ENCODE measurements at regions not wholly inside any gene's neighbourhood (a gene's known extent, or its start where the extent isn't known, plus 50 kb on each side); places are given as distances from the start of the nearest gene placed in this dataset.

DNA sequence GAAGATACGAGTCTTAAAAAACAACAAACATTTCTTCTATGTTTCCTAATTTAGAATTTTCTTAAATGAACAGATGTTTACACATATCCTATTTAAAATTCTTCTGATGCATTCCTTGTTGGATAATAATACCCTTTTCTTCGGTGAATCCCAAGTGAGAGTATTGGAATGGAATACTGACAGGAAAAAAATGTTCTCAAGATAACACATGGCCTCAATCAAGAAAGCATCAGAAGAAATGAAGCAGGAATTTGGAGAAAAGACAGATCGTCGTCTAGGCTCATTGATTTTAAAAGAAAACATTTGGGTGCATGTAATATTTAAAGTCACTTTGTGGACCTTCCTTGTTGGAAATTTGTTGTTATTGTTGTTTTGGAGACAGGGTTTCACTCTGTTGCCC lies 196.9 kb upstream of the ANK2 start:
- TF ChIP-seq POLR2A (IDR thresholded peaks at IDR 0.05; ENCODE audit: low read depth, low read length) = no peak
- TF ChIP-seq POLR2AphosphoS5 (IDR thresholded peaks at IDR 0.05; ENCODE audit: low read depth, low read length) = no peak
- no peak for TF ChIP-seq TAF1 (IDR thresholded peaks at IDR 0.05; ENCODE audit: borderline replicate concordance, low read depth, low read length)
- FAIRE-seq (no peak), DNase-seq (ENCODE audit: insufficient read length) (no peak)

DNA sequence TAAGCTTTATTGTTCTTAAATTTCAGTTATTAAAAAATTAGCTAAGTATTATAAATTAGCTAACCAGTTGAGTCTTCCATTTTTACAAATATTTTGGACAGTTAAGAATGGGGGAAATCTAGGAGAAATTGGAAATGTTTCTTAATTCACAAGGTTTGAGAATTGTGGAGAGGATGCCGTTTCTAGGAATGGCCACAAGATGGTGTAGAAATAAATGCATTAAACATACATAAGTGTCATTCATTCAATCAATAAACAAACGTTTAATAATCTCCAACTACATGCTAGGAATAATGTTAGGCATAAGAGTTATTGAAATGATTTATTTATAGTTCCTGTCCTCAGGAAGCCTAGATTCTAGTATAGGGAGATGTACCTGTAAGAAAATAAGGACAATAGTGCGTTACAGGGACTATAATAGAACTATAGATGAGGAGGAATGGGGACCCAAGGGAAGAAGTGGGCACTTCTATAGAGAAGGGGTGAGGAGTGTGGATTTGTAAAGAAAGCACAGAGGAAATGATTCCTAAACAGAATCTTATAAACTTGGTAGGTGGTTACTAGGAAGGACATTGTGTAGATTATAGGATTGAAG lies 195.7 kb upstream of the ANK2 start:
- FAIRE-seq (peak; percentile 17), DNase-seq (ENCODE audit: insufficient read length) (no peak)
- TF ChIP-seq POLR2A (IDR thresholded peaks at IDR 0.05; ENCODE audit: low read depth, low read length) = no peak
- TF ChIP-seq POLR2AphosphoS5 (IDR thresholded peaks at IDR 0.05; ENCODE audit: low read depth, low read length) = no peak
- TF ChIP-seq TAF1 (IDR thresholded peaks at IDR 0.05; ENCODE audit: borderline replicate concordance, low read depth, low read length) = no peak

DNA sequence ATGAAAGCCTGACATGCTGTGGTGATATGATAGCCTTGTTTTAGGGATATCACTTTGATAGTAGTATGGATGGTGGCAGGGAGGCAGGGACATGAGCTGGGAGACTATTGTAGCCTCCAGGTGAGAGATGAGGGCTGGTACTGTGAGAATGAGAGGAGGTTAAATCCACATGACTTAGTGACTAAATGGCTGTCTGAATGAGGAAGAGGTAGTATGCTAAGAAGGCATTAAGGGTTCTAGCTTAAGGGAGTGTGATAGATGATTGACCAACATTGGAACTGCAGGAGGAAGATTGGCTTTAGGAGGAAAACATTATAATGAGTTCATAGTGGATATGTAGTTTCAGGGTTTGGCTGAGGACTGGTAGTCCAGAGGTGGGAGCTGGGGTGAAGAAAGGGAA lies 195.0 kb upstream of the ANK2 start:
- DNase-seq (ENCODE audit: insufficient read length) = no peak
- peak; percentile 21 for FAIRE-seq
- TF ChIP-seq POLR2AphosphoS5 (IDR thresholded peaks at IDR 0.05; ENCODE audit: low read depth, low read length) = no peak
- TF ChIP-seq TAF1 (IDR thresholded peaks at IDR 0.05; ENCODE audit: borderline replicate concordance, low read depth, low read length) = no peak
- TF ChIP-seq POLR2A (IDR thresholded peaks at IDR 0.05; ENCODE audit: low read depth, low read length) = no peak

DNA sequence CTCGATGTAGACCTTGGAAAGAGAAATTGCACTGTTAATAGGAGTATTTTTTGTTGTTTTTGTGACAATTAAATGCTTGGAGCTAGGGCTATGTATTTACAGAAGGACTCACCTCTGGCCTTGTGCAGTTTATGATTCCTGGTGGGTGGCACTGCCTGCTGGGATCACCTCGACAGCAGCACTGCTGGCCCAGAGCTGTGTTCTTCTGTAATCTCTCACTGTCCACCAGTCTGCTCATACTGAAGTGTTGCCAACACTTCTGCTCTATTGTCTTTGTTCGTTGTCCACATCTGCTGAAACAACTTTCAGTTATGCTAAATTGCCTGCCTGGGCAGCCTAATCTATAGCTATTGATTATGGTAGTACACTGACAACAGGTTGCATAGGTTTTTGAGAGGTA lies 194.4 kb upstream of the ANK2 start:
- TF ChIP-seq POLR2AphosphoS5 (IDR thresholded peaks at IDR 0.05; ENCODE audit: low read depth, low read length) (no peak), POLR2A (IDR thresholded peaks at IDR 0.05; ENCODE audit: low read depth, low read length) (no peak), TAF1 (IDR thresholded peaks at IDR 0.05; ENCODE audit: borderline replicate concordance, low read depth, low read length) (no peak)
- no peak for DNase-seq (ENCODE audit: insufficient read length)
- no peak for FAIRE-seq

DNA sequence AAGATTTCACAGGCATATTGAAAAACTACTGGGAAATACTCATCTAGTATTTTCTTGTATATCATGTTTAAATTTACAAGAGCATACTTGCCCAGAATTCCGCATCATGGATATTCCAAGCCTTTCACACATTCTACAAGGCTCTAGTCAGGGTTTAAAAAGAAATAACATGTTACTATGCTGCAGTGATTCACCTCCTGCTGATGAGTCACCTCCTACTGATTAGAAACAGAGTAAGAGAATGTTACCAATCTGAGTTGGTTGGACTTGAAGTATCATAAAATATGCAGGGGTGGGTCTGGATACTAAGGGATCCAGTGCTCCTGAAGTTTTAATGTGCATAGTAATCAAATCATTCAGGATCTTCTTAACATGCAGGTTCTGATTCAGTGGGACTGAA lies 192.0 kb upstream of the ANK2 start:
- FAIRE-seq (peak; percentile 9), DNase-seq (ENCODE audit: insufficient read length) (no peak)
- TF ChIP-seq POLR2A (IDR thresholded peaks at IDR 0.05; ENCODE audit: low read depth, low read length) (no peak), POLR2AphosphoS5 (IDR thresholded peaks at IDR 0.05; ENCODE audit: low read depth, low read length) (no peak), TAF1 (IDR thresholded peaks at IDR 0.05; ENCODE audit: borderline replicate concordance, low read depth, low read length) (no peak)

DNA sequence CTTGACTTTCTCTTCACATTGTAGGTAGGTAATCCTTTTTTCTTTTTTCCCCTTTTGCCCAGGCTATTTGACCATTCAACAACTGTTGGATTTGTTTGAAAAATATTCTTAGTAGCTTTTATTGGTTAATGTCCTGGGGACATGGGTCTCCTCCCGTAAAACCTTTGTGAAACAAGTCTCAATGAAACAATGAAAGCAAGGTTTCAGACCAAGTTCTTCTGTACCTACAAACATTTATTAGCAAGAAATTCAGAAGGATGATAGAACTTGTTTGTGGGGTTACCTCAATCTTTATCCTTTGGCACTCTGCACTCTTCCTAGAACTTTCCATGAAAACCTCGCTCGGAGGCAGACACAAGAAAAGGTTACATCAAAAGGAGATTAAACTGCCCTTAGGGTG lies 190.7 kb upstream of the ANK2 start:
- DNase-seq (ENCODE audit: insufficient read length) = no peak
- no peak for FAIRE-seq
- TF ChIP-seq POLR2AphosphoS5 (IDR thresholded peaks at IDR 0.05; ENCODE audit: low read depth, low read length) (no peak), TAF1 (IDR thresholded peaks at IDR 0.05; ENCODE audit: borderline replicate concordance, low read depth, low read length) (no peak), POLR2A (IDR thresholded peaks at IDR 0.05; ENCODE audit: low read depth, low read length) (no peak)

DNA sequence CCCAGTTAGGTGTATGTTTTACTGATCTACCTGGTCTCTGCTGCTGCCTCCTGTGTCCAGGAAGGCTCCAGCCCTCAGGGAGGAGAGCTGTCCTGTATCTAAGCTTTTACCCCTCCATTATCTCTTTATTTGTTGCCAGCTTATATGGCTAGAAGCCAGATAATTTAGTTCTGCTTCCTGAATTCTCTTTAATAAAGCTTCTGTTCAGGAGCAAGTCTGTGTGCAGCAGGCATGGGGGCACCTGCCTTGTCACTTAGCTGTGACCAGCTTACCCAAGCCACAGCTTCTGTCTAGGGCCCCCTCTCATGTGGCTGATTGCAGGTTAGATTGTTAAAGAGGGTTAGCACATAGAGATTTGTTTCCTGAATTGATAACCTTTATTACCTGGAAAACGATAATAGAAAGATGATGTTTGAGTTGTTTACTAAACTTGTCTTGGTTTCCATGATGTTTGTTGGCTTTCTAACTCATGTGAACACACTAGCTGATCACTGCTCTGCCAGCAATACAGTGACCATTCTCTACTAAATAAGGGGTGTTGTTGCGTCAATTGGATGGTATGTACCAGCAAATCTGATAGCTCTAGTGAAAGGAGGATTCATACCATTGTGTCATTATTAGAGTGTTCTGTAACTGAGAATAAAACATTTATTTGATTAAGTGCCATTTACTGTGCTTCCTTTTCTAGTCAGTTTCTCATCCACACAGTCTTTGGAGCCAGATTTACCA lies 189.8 kb upstream of the ANK2 start:
- TF ChIP-seq POLR2AphosphoS5 (IDR thresholded peaks at IDR 0.05; ENCODE audit: low read depth, low read length) = no peak
- no peak for TF ChIP-seq TAF1 (IDR thresholded peaks at IDR 0.05; ENCODE audit: borderline replicate concordance, low read depth, low read length)
- no peak for TF ChIP-seq POLR2A (IDR thresholded peaks at IDR 0.05; ENCODE audit: low read depth, low read length)
- no peak for DNase-seq (ENCODE audit: insufficient read length)
- FAIRE-seq = no peak

DNA sequence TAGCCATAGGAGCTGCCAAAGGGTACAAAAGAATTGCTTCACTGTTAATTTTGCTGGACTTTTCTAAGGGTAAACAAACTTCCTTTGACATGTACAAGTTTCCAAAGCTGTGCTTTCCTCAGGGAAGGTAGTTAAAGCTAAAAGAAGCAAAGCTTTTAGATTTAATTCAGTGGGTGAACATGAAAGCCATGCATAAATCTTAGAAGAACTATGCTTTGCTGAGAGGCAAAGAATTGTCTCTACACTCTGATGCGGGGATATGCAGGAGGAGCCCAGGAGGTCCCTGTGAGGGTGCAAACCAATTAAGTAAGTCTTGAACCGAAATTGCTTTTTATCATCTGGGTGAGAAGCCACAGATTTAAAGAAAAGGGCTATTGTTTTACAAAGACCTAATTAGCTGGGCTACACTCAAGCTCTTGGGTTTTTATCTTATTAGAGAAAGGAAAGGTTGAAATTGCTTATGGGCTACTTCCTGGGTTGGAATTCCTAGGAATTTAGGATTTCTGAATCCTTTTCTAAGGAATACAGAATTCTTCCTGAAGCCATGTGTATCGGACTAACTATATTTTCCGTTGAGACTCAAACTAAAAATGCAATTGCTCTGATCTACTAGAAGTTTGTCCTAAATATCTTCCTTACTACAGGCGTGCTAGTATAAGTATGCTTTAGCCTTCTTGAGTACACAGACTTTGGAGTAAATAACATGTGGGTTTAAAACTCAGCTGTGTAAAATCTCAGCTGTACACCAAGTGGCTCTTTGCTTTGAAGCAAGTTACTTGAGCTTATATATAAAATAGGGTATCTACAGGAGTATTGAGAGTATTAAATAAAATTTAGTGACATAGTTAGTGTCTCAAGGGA lies 188.4 kb upstream of the ANK2 start:
- no peak for FAIRE-seq
- DNase-seq (ENCODE audit: insufficient read length) = no peak

DNA sequence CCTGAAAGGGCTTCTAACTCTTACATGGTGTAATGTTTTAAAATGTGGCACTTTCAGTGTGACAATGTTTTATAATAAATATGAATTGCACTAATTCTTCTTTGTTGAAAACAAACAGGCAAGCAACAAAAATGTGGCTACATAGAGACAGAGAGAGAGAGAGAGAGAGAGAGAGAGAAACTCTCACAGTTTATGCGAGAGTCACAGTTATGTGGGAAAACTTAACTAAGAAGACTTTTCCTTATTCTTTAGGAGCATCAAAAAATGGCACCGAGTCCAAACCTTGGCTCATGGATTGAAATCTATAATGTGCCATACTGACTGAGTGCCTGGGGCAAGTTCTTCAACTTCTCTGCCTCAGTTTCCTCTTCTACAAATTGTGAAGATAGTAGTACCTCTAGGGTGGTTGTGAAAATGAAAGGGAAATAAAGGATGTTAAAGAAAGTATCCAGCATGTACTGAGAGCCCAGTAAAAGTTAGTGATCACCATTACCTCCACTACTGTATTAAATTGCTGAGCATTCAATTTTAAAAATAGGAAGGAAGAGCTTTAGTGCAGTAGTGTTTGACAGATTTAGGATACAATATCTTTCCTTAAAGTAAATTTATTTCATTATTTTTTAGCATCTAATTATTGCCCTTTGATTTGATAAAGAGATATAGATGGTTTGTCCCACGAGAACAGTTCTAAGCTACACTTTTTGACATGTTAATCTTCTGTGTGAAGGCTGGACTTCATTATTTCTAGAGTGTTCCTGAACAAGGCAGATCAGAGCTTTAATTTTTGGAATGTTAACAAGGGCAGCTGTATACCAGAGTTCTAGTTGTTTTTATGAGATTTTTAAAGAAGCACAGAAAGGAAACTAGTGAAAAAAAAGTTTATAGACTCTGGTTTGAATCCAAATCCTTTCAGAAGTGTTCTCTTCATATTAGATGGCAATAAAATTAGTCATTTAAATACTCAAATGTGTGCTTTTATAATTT lies 187.5 kb upstream of the ANK2 start:
- FAIRE-seq = no peak

More for the DNA sequence above, 188.4 kb upstream of the ANK2 start:
- no peak for TF ChIP-seq POLR2AphosphoS5 (IDR thresholded peaks at IDR 0.05; ENCODE audit: low read depth, low read length)
- no peak for TF ChIP-seq TAF1 (IDR thresholded peaks at IDR 0.05; ENCODE audit: borderline replicate concordance, low read depth, low read length)
- no peak for TF ChIP-seq POLR2A (IDR thresholded peaks at IDR 0.05; ENCODE audit: low read depth, low read length)

DNA sequence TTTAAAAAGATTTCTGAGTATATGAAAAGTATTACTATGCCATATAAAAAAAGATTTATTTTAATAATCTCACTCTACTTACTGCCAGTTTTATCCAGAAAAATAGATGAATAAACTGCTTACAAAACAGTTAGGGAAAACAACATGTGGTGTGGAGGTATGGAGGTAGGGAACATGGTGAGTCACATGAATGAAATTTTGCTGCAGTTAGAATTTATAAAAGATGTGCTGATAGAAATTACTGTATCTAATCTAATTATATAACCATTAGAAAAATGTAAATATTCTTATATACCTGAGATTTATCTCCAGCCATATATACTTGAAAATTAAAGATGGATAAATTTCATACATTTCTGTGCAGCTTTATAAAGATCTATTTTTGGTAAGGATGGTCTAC lies 184.0 kb upstream of the ANK2 start:
- FAIRE-seq (no peak), DNase-seq (ENCODE audit: insufficient read length) (no peak)
- no peak for TF ChIP-seq POLR2AphosphoS5 (IDR thresholded peaks at IDR 0.05; ENCODE audit: low read depth, low read length)
- no peak for TF ChIP-seq TAF1 (IDR thresholded peaks at IDR 0.05; ENCODE audit: borderline replicate concordance, low read depth, low read length)
- TF ChIP-seq POLR2A (IDR thresholded peaks at IDR 0.05; ENCODE audit: low read depth, low read length) = no peak

More for the DNA sequence above, 187.5 kb upstream of the ANK2 start:
- DNase-seq (ENCODE audit: insufficient read length) = no peak
- no peak for TF ChIP-seq POLR2A (IDR thresholded peaks at IDR 0.05; ENCODE audit: low read depth, low read length)

DNA sequence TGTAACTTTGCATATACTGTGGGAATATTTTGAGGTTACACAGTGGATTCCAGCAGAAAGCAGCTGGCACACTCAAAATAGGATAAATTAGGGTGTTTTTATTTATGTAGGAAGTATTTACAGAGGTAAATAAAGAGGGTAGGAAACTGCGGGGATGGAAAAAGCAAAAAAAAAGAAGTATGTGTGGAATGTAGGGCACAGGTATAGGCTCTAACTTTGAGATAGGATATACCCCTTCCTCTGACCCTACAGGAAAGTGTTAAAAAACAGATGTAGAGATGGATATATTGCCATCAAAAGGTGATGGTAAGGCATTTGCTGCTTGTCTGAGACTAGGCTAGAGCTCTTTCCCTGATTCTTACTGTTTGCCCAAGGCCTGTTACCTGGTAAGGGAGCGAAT lies 173.1 kb upstream of the ANK2 start:
- no peak for FAIRE-seq

More for the DNA sequence above, 173.1 kb upstream of the ANK2 start:
- no peak for DNase-seq (ENCODE audit: insufficient read length)
- TF ChIP-seq POLR2A (IDR thresholded peaks at IDR 0.05; ENCODE audit: low read depth, low read length) (no peak), POLR2AphosphoS5 (IDR thresholded peaks at IDR 0.05; ENCODE audit: low read depth, low read length) (no peak), TAF1 (IDR thresholded peaks at IDR 0.05; ENCODE audit: borderline replicate concordance, low read depth, low read length) (no peak)
